GM21723 (cell line): ENCODE measurements at regions not wholly inside any gene's neighbourhood (a gene's known extent, or its start where the extent isn't known, plus 50 kb on each side); places are given as distances from the start of the nearest gene placed in this dataset.
"Not testable (repeated sequence)": the region's sequence is repeated elsewhere in the genome, so short reads cannot be mapped to it uniquely, and the experiment has no call there.

Source experiments
- ATAC-seq: cut with Tn5 transposase; IDR thresholded peaks from one replicate; pipeline ENCODE4 v1.9.1; 2021; ENCODE audit warnings: mild to moderate bottlenecking, moderate library complexity; ENCODE audit not compliant: unreplicated experiment

- no peak for ATAC-seq
Observed at GRCh38 chr2:40043641-40044040, 264.6 kb upstream of the THUMPD2 start.

GRCh38 chr2:40043191-40043590 is 264.1 kb upstream of the THUMPD2 start:
- no peak for ATAC-seq

GRCh38 chr2:40041422-40042382 is 262.6 kb upstream of the THUMPD2 start:
- no peak for ATAC-seq

- ATAC-seq: no peak
Observed at GRCh38 chr2:40039549-40039948, 260.5 kb upstream of the THUMPD2 start.

- ATAC-seq: no peak
Observed at GRCh38 chr2:40038646-40039045, 259.6 kb upstream of the THUMPD2 start.

GRCh38 chr2:40037303-40037702 is 258.2 kb upstream of the THUMPD2 start:
- ATAC-seq: no peak

- no peak for ATAC-seq
Observed at GRCh38 chr2:40036241-40036640, 257.2 kb upstream of the THUMPD2 start.

- ATAC-seq: no peak
Observed at GRCh38 chr2:40034801-40035200, 255.7 kb upstream of the THUMPD2 start.

GRCh38 chr2:40034198-40034597 is 255.1 kb upstream of the THUMPD2 start:
- ATAC-seq: no peak

- no peak for ATAC-seq
Observed at GRCh38 chr2:40033781-40034180, 254.7 kb upstream of the THUMPD2 start.

- no peak for ATAC-seq
Observed at GRCh38 chr2:40032650-40033319, 253.7 kb upstream of the THUMPD2 start.

GRCh38 chr2:40030456-40030975 is 251.5 kb upstream of the THUMPD2 start:
- no peak for ATAC-seq

GRCh38 chr2:40028792-40029488 is 249.9 kb upstream of the THUMPD2 start:
- peak; percentile 90 for ATAC-seq

GRCh38 chr2:40027968-40028367 is 248.9 kb upstream of the THUMPD2 start:
- ATAC-seq: no peak

GRCh38 chr2:40025276-40025675 is 246.2 kb upstream of the THUMPD2 start:
- not testable (repeated sequence) for ATAC-seq

- no peak for ATAC-seq
Observed at GRCh38 chr2:40020997-40021396, 241.9 kb upstream of the THUMPD2 start.

GRCh38 chr2:40016151-40016885 is 237.3 kb upstream of the THUMPD2 start:
- no peak for ATAC-seq

- not testable (repeated sequence) for ATAC-seq
Observed at GRCh38 chr2:40013962-40014361, 234.9 kb upstream of the THUMPD2 start.

GRCh38 chr2:40004336-40004735 is 225.3 kb upstream of the THUMPD2 start:
- ATAC-seq: no peak

GRCh38 chr2:40002339-40002738 is 223.3 kb upstream of the THUMPD2 start:
- no peak for ATAC-seq

GRCh38 chr2:39999864-40000263 is 220.8 kb upstream of the THUMPD2 start:
- ATAC-seq: no peak
